Mesendoderm (in vitro differentiated cells): ENCODE measurements at regions not wholly inside any gene's neighbourhood (a gene's known extent, or its start where the extent isn't known, plus 50 kb on each side); places are given as distances from the start of the nearest gene placed in this dataset.

Experiments
- DNase-seq: peaks from one replicate; pipeline ENCODE4 v3.0.0; 2013
- H2AK5ac ChIP-seq: 2 replicates; pipeline ENCODE4 v1.6.1; 2013; ENCODE audit warnings: low read length, inconsistent platforms
- H2BK120ac ChIP-seq: 2 replicates; pipeline ENCODE4 v1.6.1; 2013; ENCODE audit warnings: low read depth, mild to moderate bottlenecking, low read length, moderate library complexity, mixed read lengths
- H2BK15ac ChIP-seq: replicated peaks from 2 replicates; pipeline ENCODE4 v1.6.1; 2013; ENCODE audit warnings: low read depth, mild to moderate bottlenecking, moderate library complexity
- H2BK5ac ChIP-seq: 2 replicates; pipeline ENCODE4 v1.6.1; 2013; ENCODE audit warnings: low read length, inconsistent platforms
- H3K18ac ChIP-seq: 2 replicates; pipeline ENCODE4 v1.6.1; 2013; ENCODE audit warnings: mild to moderate bottlenecking, low read length, mixed read lengths
- H3K23ac ChIP-seq: one replicate; pipeline ENCODE4 v1.6.1; 2013; ENCODE audit warnings: low read length
- H3K27ac ChIP-seq: 2 replicates; pipeline ENCODE4 v1.5.1; 2013; ENCODE audit warnings: low read depth, mild to moderate bottlenecking, inconsistent platforms, low read length, moderate library complexity
- H3K27me3 ChIP-seq: 2 replicates; pipeline ENCODE4 v1.6.1; 2013; ENCODE audit warnings: low read length, control low read depth, mild to moderate bottlenecking, inconsistent platforms; ENCODE audit not compliant: insufficient read depth, poor library complexity
- H3K36me3 ChIP-seq: 2 replicates; pipeline ENCODE4 v1.6.1; 2013; ENCODE audit warnings: low read length, inconsistent platforms; ENCODE audit not compliant: control insufficient read depth, insufficient read depth
- H3K4ac ChIP-seq: one replicate; pipeline ENCODE4 v1.6.1; 2013; ENCODE audit warnings: low read depth, mild to moderate bottlenecking, low read length, moderate library complexity
- H3K4me1 ChIP-seq: 2 replicates; pipeline ENCODE4 v1.6.1; 2013; ENCODE audit warnings: low read depth, low read length, inconsistent platforms; ENCODE audit not compliant: control insufficient read depth
- H3K4me2 ChIP-seq: 2 replicates; pipeline ENCODE4 v1.6.1; 2013; ENCODE audit warnings: low read length
- H3K4me3 ChIP-seq: 2 replicates; pipeline ENCODE4 v1.5.1; 2013; ENCODE audit warnings: mild to moderate bottlenecking, low read length
- H3K56ac ChIP-seq: one replicate; pipeline ENCODE4 v1.6.1; 2013; ENCODE audit warnings: low read length
- H3K79me1 ChIP-seq: 2 replicates; pipeline ENCODE4 v1.6.1; 2013; ENCODE audit warnings: low read length, inconsistent platforms
- H3K79me2 ChIP-seq: 2 replicates; pipeline ENCODE4 v1.6.1; 2013; ENCODE audit warnings: mild to moderate bottlenecking, low read length; ENCODE audit not compliant: control insufficient read depth, insufficient read depth
- H3K9ac ChIP-seq: 2 replicates; pipeline ENCODE4 v1.6.1; 2013; ENCODE audit warnings: low read length, inconsistent platforms
- H4K5ac ChIP-seq: one replicate; pipeline ENCODE4 v1.6.1; 2013; ENCODE audit warnings: low read length
- H4K8ac ChIP-seq: one replicate; pipeline ENCODE4 v1.6.1; 2013; ENCODE audit warnings: low read depth, mild to moderate bottlenecking, control low read depth, low read length, moderate library complexity
- WGBS: extraction: QIAGEN DNeasy Blood & Tissue Kit; methylation state at CpG from one replicate; pipeline ENCODE4 v1.1.7; 2013; ENCODE audit warnings: low lambda C conversion rate, missing lambda C conversion rate; ENCODE audit not compliant: insufficient coverage; ENCODE audit errors: extremely low coverage; 5-methylcytosine and 5-hydroxymethylcytosine counted together

GRCh38 chr2:133765658-133766057, 197.4 kb upstream of the NCKAP5 start:
- H3K9ac ChIP-seq, result no peak overlapping the region
- H3K23ac ChIP-seq, result no peak overlapping the region
- no peak overlapping the region for H2BK5ac ChIP-seq
- H2BK15ac ChIP-seq, result no peak overlapping the region
- no peaks in the 10 kb centered on the region for H3K79me2 ChIP-seq
- H2AK5ac ChIP-seq, result no peak overlapping the region
- no peak overlapping the region for H4K5ac ChIP-seq
- no peaks in the 10 kb centered on the region for H3K36me3 ChIP-seq
- H3K56ac ChIP-seq, result no peak overlapping the region
- DNase-seq, result no peak
- H3K4me1 ChIP-seq, result no peaks in the 10 kb centered on the region
- H4K8ac ChIP-seq, result no peak overlapping the region
- no peak overlapping the region for H3K18ac ChIP-seq
- no peak overlapping the region for H2BK120ac ChIP-seq
- no peak overlapping the region for H3K4ac ChIP-seq
- no peak overlapping the region for H3K27ac ChIP-seq
- no peaks in the 10 kb centered on the region for H3K79me1 ChIP-seq
- H3K4me2 ChIP-seq, result no peak overlapping the region
- no peaks in the 10 kb centered on the region for H3K27me3 ChIP-seq
- no CpG with 5 or more reads among the region's 2 CpGs for WGBS
- no peak overlapping the region for H3K4me3 ChIP-seq

- no peak overlapping the region for H3K18ac ChIP-seq
- H4K5ac ChIP-seq, result no peak overlapping the region
- no peak overlapping the region for H3K4ac ChIP-seq
- no peaks in the 10 kb centered on the region for H3K4me1 ChIP-seq
- no peaks in the 10 kb centered on the region for H3K36me3 ChIP-seq
- no peaks in the 10 kb centered on the region for H3K79me2 ChIP-seq
- H2BK120ac ChIP-seq, result no peak overlapping the region
- no peak overlapping the region for H3K56ac ChIP-seq
- no peak overlapping the region for H2AK5ac ChIP-seq
- H2BK5ac ChIP-seq, result no peak overlapping the region
- H3K27ac ChIP-seq, result no peak overlapping the region
- H4K8ac ChIP-seq, result no peak overlapping the region
- no peaks in the 10 kb centered on the region for H3K79me1 ChIP-seq
- H3K23ac ChIP-seq, result no peak overlapping the region
- H2BK15ac ChIP-seq, result no peak overlapping the region
- no peaks in the 10 kb centered on the region for H3K27me3 ChIP-seq
- no peak overlapping the region for H3K9ac ChIP-seq
- no peak overlapping the region for H3K4me2 ChIP-seq
- no peak for DNase-seq
- no peak overlapping the region for H3K4me3 ChIP-seq
Measured at GRCh38 chr2:133766164-133766832, 198.0 kb upstream of the NCKAP5 start.

- H3K18ac ChIP-seq, result no peak overlapping the region
- H4K8ac ChIP-seq, result no peak overlapping the region
- H3K9ac ChIP-seq, result no peak overlapping the region
- no peak overlapping the region for H4K5ac ChIP-seq
- H3K36me3 ChIP-seq, result no peaks in the 10 kb centered on the region
- H3K4ac ChIP-seq, result no peak overlapping the region
- no peak overlapping the region for H3K27ac ChIP-seq
- no peak overlapping the region for H2BK5ac ChIP-seq
- no peak overlapping the region for H2BK15ac ChIP-seq
- H3K4me2 ChIP-seq, result no peak overlapping the region
- H3K27me3 ChIP-seq, result no peaks in the 10 kb centered on the region
- no peaks in the 10 kb centered on the region for H3K79me2 ChIP-seq
- whole genome bisulfite sequencing, result no CpG with 5 or more reads among the region's 2 CpGs
- H3K56ac ChIP-seq, result no peak overlapping the region
- no peak overlapping the region for H3K23ac ChIP-seq
- no peak overlapping the region for H3K4me3 ChIP-seq
- no peaks in the 10 kb centered on the region for H3K4me1 ChIP-seq
- no peak overlapping the region for H2AK5ac ChIP-seq
- no peaks in the 10 kb centered on the region for H3K79me1 ChIP-seq
- H2BK120ac ChIP-seq, result no peak overlapping the region
- DNase-seq, result no peak
Measured at GRCh38 chr2:133768256-133768655, 200.0 kb upstream of the NCKAP5 start.

GRCh38 chr2:133768658-133769435, 200.6 kb upstream of the NCKAP5 start:
- no peak overlapping the region for H3K9ac ChIP-seq
- H2BK5ac ChIP-seq, result no peak overlapping the region
- H3K18ac ChIP-seq, result no peak overlapping the region
- no peak overlapping the region for H3K23ac ChIP-seq
- no peak overlapping the region for H3K4me2 ChIP-seq
- no peak overlapping the region for H2BK15ac ChIP-seq
- no peak overlapping the region for H2AK5ac ChIP-seq
- DNase-seq, result no peak
- no peaks in the 10 kb centered on the region for H3K27me3 ChIP-seq
- H2BK120ac ChIP-seq, result no peak overlapping the region
- H3K4me3 ChIP-seq, result no peak overlapping the region
- H3K4ac ChIP-seq, result no peak overlapping the region
- no peaks in the 10 kb centered on the region for H3K4me1 ChIP-seq
- WGBS, result no CpG with 5 or more reads among the region's 6 CpGs
- no peak overlapping the region for H4K8ac ChIP-seq
- H4K5ac ChIP-seq, result no peak overlapping the region
- no peaks in the 10 kb centered on the region for H3K36me3 ChIP-seq
- H3K79me1 ChIP-seq, result no peaks in the 10 kb centered on the region
- no peak overlapping the region for H3K56ac ChIP-seq
- no peaks in the 10 kb centered on the region for H3K79me2 ChIP-seq
- H3K27ac ChIP-seq, result no peak overlapping the region

GRCh38 chr2:133773854-133774653, 205.8 kb upstream of the NCKAP5 start:
- Histone ChIP-seq H2BK5ac (no peak overlapping the region), H3K4me2 (no peak overlapping the region), H3K36me3 (no peaks in the 10 kb centered on the region), H3K27me3 (no peaks in the 10 kb centered on the region), H3K79me1 (no peaks in the 10 kb centered on the region), H3K18ac (no peak overlapping the region), H4K8ac (no peak overlapping the region), H3K4ac (no peak overlapping the region), H2BK15ac (no peak overlapping the region), H2AK5ac (no peak overlapping the region), H4K5ac (no peak overlapping the region), H3K4me3 (no peak overlapping the region), H3K79me2 (no peaks in the 10 kb centered on the region), H3K27ac (no peak overlapping the region), H2BK120ac (no peak overlapping the region), H3K56ac (no peak overlapping the region), H3K9ac (no peak overlapping the region), H3K4me1 (no peaks in the 10 kb centered on the region), H3K23ac (no peak overlapping the region)
- no peak for DNase-seq
- no CpG with 5 or more reads among the region's 2 CpGs for WGBS
